NCI-H2227 (cell line): ENCODE measurements at regions not wholly inside any gene's neighbourhood (a gene's known extent, or its start where the extent isn't known, plus 50 kb on each side); places are given as distances from the start of the nearest gene placed in this dataset.
A peak's percentile ranks its signal among the peaks of the same experiment; 100 is the strongest.
"Not testable (repeated sequence)": the region's sequence is repeated elsewhere in the genome, so short reads cannot be mapped to it uniquely, and the experiment has no call there.

Experiments used
- DNase-seq: peaks from one replicate; lab custom pipeline; 2025; ENCODE audit not compliant: unreplicated experiment; lab: John Stamatoyannopoulos, UW

DNA sequence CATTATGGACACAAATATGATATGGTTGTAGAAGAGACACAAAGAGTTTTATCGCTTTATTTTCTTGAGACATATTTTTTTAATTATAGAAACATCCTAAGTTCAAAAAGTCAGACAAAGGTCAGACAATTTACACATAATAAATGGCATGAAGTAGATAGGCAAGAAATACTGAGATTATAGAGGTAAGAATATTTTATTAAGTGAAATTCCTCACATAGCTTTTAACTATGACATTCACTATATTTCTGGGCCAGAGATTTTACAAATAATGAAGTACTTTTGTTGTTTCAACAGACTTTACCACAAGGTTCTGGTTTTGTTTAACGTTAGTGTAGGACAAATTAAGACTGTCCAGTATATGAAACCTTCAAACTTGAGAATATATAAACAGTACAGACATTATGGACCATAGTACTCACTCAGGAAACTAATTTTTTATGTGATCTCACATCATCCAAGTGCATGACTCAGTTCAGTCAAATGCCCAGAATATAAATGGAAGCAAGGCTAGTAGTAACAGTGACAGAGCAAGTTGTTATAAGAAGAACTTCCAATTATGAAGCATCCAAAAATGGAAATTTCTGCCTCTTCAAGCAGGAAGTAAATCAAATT, 394.8 kb downstream of the KCNJ2 start:
- DNase-seq: no peak

GRCh38 chr17:70569128-70569527, 399.8 kb downstream of the KCNJ2 start:
- no peak for DNase-seq

DNA sequence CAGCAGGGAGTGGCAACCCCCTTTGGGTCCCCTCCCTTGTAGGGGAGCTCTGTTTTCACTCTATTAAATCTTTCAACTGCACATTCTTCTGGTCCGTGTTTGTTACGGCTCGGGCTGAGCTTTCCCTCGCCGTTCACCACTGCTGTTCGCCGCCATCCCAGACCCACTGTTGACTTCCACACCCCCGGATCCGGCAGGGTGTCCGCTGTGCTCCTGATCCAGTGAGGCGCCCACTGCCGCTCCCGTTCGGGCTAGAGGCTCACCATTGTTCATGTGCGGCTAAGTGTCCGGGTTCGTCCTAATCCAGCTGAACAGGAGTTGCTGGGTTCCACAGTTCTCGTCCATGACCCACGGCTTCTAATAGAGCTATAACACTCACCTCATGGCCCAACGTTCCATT, 408.1 kb downstream of the KCNJ2 start:
- no peak for DNase-seq

DNA sequence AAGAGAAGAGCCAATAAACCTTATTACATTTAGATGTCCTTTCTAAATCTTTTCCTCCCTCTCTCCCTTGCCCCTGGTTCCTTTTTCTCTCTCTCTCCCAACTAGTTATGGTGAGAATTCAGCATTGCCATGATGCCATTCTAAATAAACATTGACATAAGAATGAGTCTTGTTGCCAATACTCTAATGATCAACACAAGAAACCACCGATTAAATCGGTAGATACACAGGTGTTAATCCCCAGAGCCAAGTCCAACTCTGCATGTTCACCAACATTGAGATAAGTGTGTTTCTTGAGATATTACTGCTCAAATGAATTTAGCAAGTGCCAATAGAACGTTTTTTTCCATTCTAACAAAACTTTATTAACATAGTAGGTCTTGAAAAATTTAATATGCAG, 412.1 kb downstream of the KCNJ2 start:
- DNase-seq: no peak

GRCh38 chr17:70582777-70583176, 413.4 kb downstream of the KCNJ2 start:
- DNase-seq: no peak

- DNase-seq: no peak
These were observed 414.9 kb downstream of the KCNJ2 start for GRCh38 chr17:70584255-70584654.

- no peak for DNase-seq
These were observed 418.7 kb downstream of the KCNJ2 start for GRCh38 chr17:70588003-70588402.

- no peak for DNase-seq
These were observed 428.4 kb downstream of the KCNJ2 start for GRCh38 chr17:70597774-70598173.

- DNase-seq: no peak
These were observed 429.9 kb downstream of the KCNJ2 start for GRCh38 chr17:70599198-70599597.

- DNase-seq: not testable (repeated sequence)
These were observed 430.6 kb downstream of the KCNJ2 start for GRCh38 chr17:70599945-70600344.

DNA sequence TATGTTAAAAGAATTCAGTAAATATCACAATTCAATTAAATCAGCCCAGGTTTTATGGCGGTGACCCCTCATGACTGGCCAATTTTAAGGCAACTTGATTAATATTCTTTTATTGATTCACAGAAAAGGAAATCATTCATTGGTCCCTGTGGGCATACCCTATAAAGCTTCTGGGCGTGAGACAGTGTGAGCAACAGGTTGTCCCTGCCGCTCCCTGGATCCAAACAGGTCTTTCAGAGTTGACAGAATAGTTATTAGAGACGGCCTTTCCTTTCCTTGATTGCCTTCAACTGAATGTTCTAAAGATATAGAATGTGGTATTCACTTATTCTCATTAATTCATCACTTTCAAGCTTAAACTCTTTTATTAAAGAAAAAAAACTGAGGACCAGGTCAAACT, 433.9 kb downstream of the KCNJ2 start:
- no peak for DNase-seq

DNA sequence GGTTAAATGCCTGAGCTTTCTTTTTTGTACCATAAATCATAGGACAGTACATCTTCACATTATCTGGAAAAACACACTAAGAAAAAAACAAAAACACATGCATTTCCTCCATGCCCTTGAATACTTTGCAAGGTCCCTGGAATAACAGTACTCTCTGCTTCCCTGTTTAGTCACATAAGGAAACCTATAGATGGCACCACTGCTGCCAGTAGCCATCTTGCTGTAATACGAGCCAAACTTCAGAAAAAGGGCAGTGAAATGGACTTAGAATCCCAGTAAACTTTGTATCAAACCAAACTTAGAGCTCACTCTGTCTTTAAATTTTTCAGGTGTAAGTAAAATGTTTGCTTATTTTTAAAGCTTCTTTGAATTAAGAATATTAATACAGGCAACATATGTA, 435.5 kb downstream of the KCNJ2 start:
- no peak for DNase-seq

DNA sequence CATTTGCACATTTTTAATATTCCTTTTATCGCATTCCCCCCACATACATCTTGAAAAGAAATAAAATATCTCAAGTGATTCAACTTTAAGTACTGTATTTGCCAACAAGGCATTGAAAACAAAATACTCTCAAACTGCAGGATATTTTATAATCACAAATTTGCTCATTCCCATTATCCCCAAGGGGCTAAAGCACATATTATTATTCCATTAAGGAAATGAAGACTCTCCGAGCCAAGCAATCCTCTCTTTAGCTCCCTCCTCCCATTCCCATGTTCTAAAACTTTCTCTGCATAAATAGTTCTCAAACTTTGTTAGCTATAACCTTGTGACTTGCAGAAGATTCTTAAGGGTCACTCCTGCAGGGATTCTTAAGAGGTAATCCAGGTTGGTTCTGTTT, 436.8 kb downstream of the KCNJ2 start:
- DNase-seq: no peak

DNA sequence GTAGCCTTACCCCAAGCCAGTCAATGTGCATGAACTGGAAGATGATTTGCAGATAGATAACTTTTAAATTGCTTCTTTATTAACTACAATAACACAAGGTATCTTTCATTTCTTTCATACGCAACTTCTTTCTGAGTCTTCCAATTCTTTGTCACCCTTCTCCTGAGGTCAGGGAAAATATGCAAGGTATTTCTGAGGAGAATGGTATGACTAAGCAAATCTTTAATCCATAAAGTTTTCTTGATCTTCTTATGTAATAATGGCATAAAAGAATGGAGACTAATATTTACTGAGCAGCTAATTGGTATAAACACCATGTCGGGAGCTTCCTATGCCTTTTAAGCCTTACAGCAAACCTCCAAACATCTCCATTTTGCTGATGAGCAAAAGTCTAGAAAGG, 438.9 kb downstream of the KCNJ2 start:
- DNase-seq: no peak

DNA sequence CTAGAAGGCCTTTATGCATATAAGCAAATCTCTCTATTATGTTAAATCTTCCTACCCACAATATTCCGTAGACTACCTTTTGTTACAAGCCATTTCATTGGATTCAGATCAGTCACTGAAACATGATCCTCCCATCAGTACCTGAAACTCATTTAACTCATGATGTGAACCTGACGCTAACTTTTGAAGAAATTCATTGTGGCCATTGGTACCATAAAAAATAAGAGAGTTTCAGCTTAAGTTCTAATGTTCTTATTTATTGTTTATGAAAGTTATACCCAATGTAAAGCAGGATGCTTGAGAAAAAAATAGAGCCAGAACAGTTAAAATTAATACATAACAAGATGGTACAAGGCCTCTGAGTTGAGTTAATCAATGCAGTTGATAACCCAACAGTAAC, 439.6 kb downstream of the KCNJ2 start:
- no peak for DNase-seq

- DNase-seq: no peak
These were observed 440.2 kb downstream of the KCNJ2 start for GRCh38 chr17:70609566-70609965.

DNA sequence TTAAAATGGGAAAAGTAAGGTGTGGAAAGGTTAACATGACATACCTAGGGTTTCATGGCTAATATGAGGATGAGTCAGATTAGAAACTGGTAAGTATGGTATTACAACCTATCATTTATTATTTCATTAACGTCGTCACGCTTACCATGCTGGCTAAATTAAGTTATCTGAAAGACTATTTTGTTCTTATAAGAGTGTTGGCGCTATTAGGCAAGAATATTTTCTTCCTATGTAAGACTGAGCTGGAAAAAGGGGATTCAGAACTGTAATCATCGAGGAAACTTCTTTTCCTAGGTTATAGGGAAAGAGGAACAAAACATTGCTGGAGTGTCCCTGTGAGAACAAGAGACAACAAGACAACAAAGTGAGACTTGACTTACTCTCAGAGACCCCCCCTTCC, 440.8 kb downstream of the KCNJ2 start:
- no peak for DNase-seq

DNA sequence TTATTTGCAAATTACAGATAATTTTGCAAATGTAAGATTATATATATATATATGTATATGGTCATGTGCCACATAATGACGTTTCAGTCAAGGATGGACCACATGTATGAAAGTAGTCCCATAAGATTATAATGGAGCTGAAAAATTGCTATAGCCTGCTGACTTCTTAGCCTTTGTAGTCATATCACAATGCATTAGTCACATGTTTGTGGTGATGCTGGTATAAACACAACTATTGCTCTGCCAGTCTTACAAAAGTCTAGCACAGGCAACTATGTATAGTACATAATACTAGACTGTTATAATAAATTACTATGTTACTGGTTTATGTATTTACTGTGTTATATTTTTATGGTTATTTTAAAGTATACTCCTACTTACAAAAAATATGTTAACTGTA, 444.3 kb downstream of the KCNJ2 start:
- no peak for DNase-seq

- no peak for DNase-seq
These were observed 446.5 kb downstream of the KCNJ2 start for GRCh38 chr17:70615831-70616230.

DNA sequence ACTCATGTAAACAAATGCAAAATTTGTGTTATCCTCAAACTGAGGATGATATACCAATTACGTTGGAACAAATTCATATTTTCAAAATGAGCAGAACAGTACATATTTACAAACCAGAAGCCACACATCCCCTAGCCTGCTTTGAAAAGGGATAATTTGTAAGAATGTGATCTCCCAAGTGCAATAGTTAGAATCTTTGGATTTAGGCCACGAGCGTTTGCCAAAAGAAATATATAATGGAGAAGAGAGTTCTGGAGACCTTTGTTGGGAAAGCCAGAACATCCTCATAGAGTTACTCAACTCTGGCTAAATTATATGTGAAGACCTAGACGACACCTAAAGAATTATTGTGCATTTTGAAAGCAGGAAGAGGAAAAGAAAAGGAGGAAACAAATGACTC, 449.3 kb downstream of the KCNJ2 start:
- DNase-seq: no peak

- peak; percentile 22 for DNase-seq
These were observed 452.2 kb downstream of the KCNJ2 start for GRCh38 chr17:70621566-70621965.

DNA sequence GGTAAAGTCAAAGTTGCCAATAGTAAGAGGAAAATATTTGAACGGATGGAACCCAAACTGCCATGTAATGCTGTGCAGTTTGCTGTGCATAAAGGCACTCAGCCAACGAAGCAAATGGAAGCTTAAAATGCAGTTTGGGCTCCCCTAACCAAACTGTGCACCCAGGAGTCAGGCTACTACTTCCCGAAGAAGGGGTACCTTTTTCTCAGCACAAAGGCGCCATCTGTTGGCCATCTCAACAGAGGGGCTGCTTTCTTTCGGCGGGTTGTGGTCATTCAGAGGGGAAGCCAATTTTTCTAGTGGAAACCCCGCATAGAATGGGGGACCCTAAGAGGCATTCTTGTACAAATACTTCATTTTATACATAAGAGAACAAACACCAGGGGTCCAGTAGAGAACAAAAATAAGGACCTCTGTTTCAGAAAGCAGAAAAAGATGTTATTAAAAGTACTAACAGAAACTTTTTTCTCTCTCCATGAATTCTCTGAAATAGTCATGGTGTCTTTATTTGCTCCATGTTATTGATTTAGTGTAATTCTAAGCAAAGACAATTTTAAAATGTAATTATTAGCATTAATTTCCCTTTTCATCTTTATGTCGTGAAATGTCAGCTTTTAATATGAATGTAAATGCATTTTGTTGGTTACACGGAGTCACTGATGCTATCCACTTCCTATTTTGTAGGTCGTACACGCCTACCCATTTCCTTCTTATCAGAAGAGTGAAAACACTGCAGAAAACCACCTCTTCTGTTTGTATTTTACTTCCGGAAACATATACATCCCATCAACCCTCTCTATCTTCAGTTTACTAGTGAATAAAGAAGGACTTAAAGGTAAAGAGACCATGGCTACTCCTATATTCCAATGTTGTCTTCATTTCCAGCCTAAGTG, 453.3 kb downstream of the KCNJ2 start:
- DNase-seq: peak; percentile 72

GRCh38 chr17:70624211-70624610, 454.9 kb downstream of the KCNJ2 start:
- no peak for DNase-seq
